G401 (cell line): ENCODE measurements at regions not wholly inside any gene's neighbourhood (a gene's known extent, or its start where the extent isn't known, plus 50 kb on each side); places are given as distances from the start of the nearest gene placed in this dataset.

Source experiments
- DNase-seq: peaks from one replicate; pipeline ENCODE4 v3.0.0-alpha.2; 2015; ENCODE audit warnings: low spot score
- in situ Hi-C: cut with HindIII; loops from 2 replicates; pipeline ENCODE4 v1.10.0; 2016; ENCODE audit warnings: low sequenced_read_pairs, mixed read lengths

GRCh38 chr20:40738976-40739375, 49.9 kb upstream of the MAFB start:
- no peak for DNase-seq
- in situ Hi-C loops, result no loop called here

- in situ Hi-C loops, result no loop called here
- DNase-seq, result peak; percentile 68
These were observed 50.8 kb upstream of the MAFB start for GRCh38 chr20:40739841-40740240.

GRCh38 chr20:40741507-40742106, 52.6 kb upstream of the MAFB start:
- in situ Hi-C loops, result no loop called here
- DNase-seq, result no peak

- DNase-seq, result no peak
- in situ Hi-C loops, result no loop called here
These were observed 54.2 kb upstream of the MAFB start for GRCh38 chr20:40743141-40743775.

GRCh38 chr20:40744072-40744817, 55.2 kb upstream of the MAFB start:
- in situ Hi-C loops, result no loop called here
- peak; percentile 51 for DNase-seq

- DNase-seq, result peak; percentile 45
- in situ Hi-C loops, result no loop called here
These were observed 55.8 kb upstream of the MAFB start for GRCh38 chr20:40744818-40745175.

GRCh38 chr20:40746251-40746650, 57.2 kb upstream of the MAFB start:
- in situ Hi-C loops, result no loop called here
- no peak for DNase-seq

- no peak for DNase-seq
- in situ Hi-C loops, result no loop called here
These were observed 59.1 kb upstream of the MAFB start for GRCh38 chr20:40748182-40748581.

GRCh38 chr20:40749985-40750506, 61.0 kb upstream of the MAFB start:
- DNase-seq, result no peak
- in situ Hi-C loops, result no loop called here

GRCh38 chr20:40750541-40751035, 61.6 kb upstream of the MAFB start:
- DNase-seq, result no peak
- in situ Hi-C loops, result no loop called here

- in situ Hi-C loops, result no loop called here
- no peak for DNase-seq
These were observed 64.4 kb upstream of the MAFB start for GRCh38 chr20:40753472-40753871.

- in situ Hi-C loops, result no loop called here
These were observed 65.4 kb upstream of the MAFB start for GRCh38 chr20:40754339-40754943.

GRCh38 chr20:40757087-40757486, 68.1 kb upstream of the MAFB start:
- no peak for DNase-seq
- in situ Hi-C loops, result no loop called here

More at GRCh38 chr20:40754339-40754943, 65.4 kb upstream of the MAFB start:
- DNase-seq, result no peak

GRCh38 chr20:40758790-40759189, 69.8 kb upstream of the MAFB start:
- in situ Hi-C loops, result no loop called here
- DNase-seq, result no peak

GRCh38 chr20:40760399-40760798, 71.4 kb upstream of the MAFB start:
- in situ Hi-C loops, result no loop called here
- DNase-seq, result no peak

- in situ Hi-C loops, result no loop called here
- DNase-seq, result peak; percentile 58
These were observed 74.7 kb upstream of the MAFB start for GRCh38 chr20:40763646-40764295.

GRCh38 chr20:40765814-40766480, 76.9 kb upstream of the MAFB start:
- in situ Hi-C loops, result no loop called here
- no peak for DNase-seq

- in situ Hi-C loops, result no loop called here
- no peak for DNase-seq
These were observed 78.0 kb upstream of the MAFB start for GRCh38 chr20:40766790-40767614.
